Keratinocyte (primary cell): ENCODE measurements at regions not wholly inside any gene's neighbourhood (a gene's known extent, or its start where the extent isn't known, plus 50 kb on each side); places are given as distances from the start of the nearest gene placed in this dataset.

Experiments used
- DNase-seq: peaks from one replicate; pipeline ENCODE4 v3.0.0-alpha.2; 2011; ENCODE audit warnings: low read depth, missing footprints, low spot score
- FAIRE-seq: peaks from 2 replicates; lab custom pipeline; 2011; peaks lifted over from hg19 to GRCh38; lab: Jason Lieb, UNC
- H2AFZ ChIP-seq: 2 replicates; pipeline ENCODE4 v1.6.0; 2012; ENCODE audit warnings: low read length, control low read depth, inconsistent platforms; ENCODE audit not compliant: control insufficient read depth
- H3K27ac ChIP-seq: 2 replicates; pipeline ENCODE4 v1.5.1; 2011; ENCODE audit warnings: low read length; ENCODE audit not compliant: control insufficient read depth, insufficient read depth
- H3K27me3 ChIP-seq: 3 replicates; pipeline ENCODE4 v1.6.0; 2011; ENCODE audit warnings: low read length; ENCODE audit not compliant: control insufficient read depth, insufficient read depth; ENCODE audit errors: extremely low read depth
- H3K36me3 ChIP-seq, 2 experiments: 2 replicates in 1 of 2; 3 replicates in 1 of 2; pipeline ENCODE4 v1.5.1; 2011; ENCODE audit warnings: low read length in 2 of 2, mild to moderate bottlenecking in 1 of 2; ENCODE audit not compliant: control insufficient read depth in 2 of 2, insufficient read depth in 2 of 2; ENCODE audit errors: extremely low read depth in 1 of 2
- H3K4me1 ChIP-seq: 3 replicates; pipeline ENCODE4 v1.5.1; 2011; ENCODE audit warnings: low read length; ENCODE audit not compliant: control insufficient read depth, insufficient read depth; ENCODE audit errors: extremely low read depth
- H3K4me2 ChIP-seq: 3 replicates; pipeline ENCODE4 v1.6.0; 2011; ENCODE audit warnings: low read depth, low read length; ENCODE audit not compliant: control insufficient read depth, insufficient read depth; ENCODE audit errors: extremely low read depth
- H3K4me3 ChIP-seq, 3 experiments: fragments of 200-600 bp in 1 of 3; sonication (generic) in 1 of 3; 2 replicates in 2 of 3; 3 replicates in 1 of 3; pipeline ENCODE4 v1.5.1; 2011 to 2016; ENCODE audit warnings: low read length in 3 of 3, mild to moderate bottlenecking in 3 of 3, control low read depth in 2 of 3, inconsistent platforms in 1 of 3, low read depth in 1 of 3, mixed read lengths in 1 of 3, mixed run types in 1 of 3, moderate library complexity in 1 of 3; ENCODE audit not compliant: control insufficient read depth in 2 of 3, insufficient read depth in 2 of 3; ENCODE audit errors: extremely low read depth in 1 of 3
- H3K79me2 ChIP-seq: 2 replicates; pipeline ENCODE4 v1.6.0; 2012; ENCODE audit warnings: low read length; ENCODE audit not compliant: control insufficient read depth, insufficient read depth
- H3K9ac ChIP-seq: 3 replicates; pipeline ENCODE4 v1.6.0; 2011; ENCODE audit warnings: low read length; ENCODE audit not compliant: control insufficient read depth, insufficient read depth; ENCODE audit errors: extremely low read depth
- H3K9me1 ChIP-seq: 3 replicates; pipeline ENCODE4 v1.6.0; 2011; ENCODE audit warnings: low read length; ENCODE audit not compliant: control insufficient read depth, insufficient read depth; ENCODE audit errors: extremely low read depth
- H3K9me3 ChIP-seq: 2 replicates; pipeline ENCODE4 v1.5.1; 2012; ENCODE audit warnings: low read depth, low read length; ENCODE audit not compliant: control insufficient read depth
- H4K20me1 ChIP-seq: 3 replicates; pipeline ENCODE4 v1.6.0; 2011; ENCODE audit warnings: low read length; ENCODE audit not compliant: control insufficient read depth, insufficient read depth; ENCODE audit errors: extremely low read depth
- EZH2 ChIP-seq: IDR thresholded peaks from one replicate; pipeline ENCODE4 v1.6.1; 2012; ENCODE audit warnings: inconsistent platforms, mild to moderate bottlenecking, low read length, moderate library complexity
- dilution Hi-C: fragments of 300-500 bp; cut with MboI; formaldehyde crosslinking; loops from one replicate; pipeline ENCODE4 v1.7.0; 2020; ENCODE audit warnings: low sequenced_read_pairs; ENCODE audit not compliant: extremely low pct_ligation_motif_present
- TF ChIP-seq, protein P1 (sequence below), 3 experiments: IDR thresholded peaks in 1 of 3; conservative IDR thresholded peaks in 1 of 3; optimal IDR thresholded peaks in 1 of 3; 2 replicates in 2 of 3; 3 replicates in 1 of 3; pipeline versions ENCODE3 to v1.5.1; 2011; ENCODE audit warnings: low read length in 3 of 3, mild to moderate bottlenecking in 3 of 3, moderate library complexity in 2 of 3, control low read depth in 1 of 3, inconsistent platforms in 1 of 3; ENCODE audit not compliant: insufficient read depth in 2 of 3; ENCODE audit errors: extremely low read depth in 1 of 3

DNA sequence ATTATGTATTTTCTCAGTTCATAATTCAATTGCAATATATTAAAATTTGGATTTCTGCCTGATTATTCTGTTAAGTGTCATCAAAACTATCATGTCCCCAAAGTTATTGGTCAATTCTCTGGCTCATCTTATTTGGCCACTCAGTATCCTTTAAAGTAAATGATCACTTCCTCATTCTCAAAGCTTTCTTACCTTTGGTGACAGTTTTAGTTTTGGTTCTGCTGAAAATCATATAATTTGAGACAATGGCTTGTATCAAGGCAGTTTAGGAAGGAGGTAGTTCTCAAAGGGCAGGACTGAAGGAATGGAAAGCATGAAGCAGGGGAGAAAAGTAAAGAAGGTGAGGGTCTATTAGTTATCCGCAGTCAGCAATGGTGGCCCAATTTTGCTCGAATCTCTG lies 1832.1 kb downstream of the ARAP2 start:
- H3K9me1 ChIP-seq: no peaks in the 10 kb centered on the region
- H3K9me3 ChIP-seq: no peaks in the 10 kb centered on the region
- no peak overlapping the region for H2AFZ ChIP-seq
- H4K20me1 ChIP-seq: no peaks in the 10 kb centered on the region
- FAIRE-seq: no peak
- no peak for DNase-seq
- dilution Hi-C loops: no loop called here
- H3K27ac ChIP-seq: no peak overlapping the region
- no peaks in the 10 kb centered on the region for H3K36me3 ChIP-seq
- H3K4me1 ChIP-seq: no peaks in the 10 kb centered on the region
- TF ChIP-seq EZH2: no peak
- TF ChIP-seq, protein P1, sequence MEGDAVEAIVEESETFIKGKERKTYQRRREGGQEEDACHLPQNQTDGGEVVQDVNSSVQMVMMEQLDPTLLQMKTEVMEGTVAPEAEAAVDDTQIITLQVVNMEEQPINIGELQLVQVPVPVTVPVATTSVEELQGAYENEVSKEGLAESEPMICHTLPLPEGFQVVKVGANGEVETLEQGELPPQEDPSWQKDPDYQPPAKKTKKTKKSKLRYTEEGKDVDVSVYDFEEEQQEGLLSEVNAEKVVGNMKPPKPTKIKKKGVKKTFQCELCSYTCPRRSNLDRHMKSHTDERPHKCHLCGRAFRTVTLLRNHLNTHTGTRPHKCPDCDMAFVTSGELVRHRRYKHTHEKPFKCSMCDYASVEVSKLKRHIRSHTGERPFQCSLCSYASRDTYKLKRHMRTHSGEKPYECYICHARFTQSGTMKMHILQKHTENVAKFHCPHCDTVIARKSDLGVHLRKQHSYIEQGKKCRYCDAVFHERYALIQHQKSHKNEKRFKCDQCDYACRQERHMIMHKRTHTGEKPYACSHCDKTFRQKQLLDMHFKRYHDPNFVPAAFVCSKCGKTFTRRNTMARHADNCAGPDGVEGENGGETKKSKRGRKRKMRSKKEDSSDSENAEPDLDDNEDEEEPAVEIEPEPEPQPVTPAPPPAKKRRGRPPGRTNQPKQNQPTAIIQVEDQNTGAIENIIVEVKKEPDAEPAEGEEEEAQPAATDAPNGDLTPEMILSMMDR (optimal IDR thresholded peaks at IDR 0.05 in 1 of 3, IDR thresholded peaks at IDR 0.05 in 1 of 3, conservative IDR thresholded peaks at IDR 0.05 in 1 of 3; ENCODE audit: extremely low read depth in 1 of 3, insufficient read depth in 2 of 3, low read length in 3 of 3): no peak
- H3K9ac ChIP-seq: no peak overlapping the region
- H3K4me2 ChIP-seq: no peak overlapping the region
- no peaks in the 10 kb centered on the region for H3K27me3 ChIP-seq
- no peak overlapping the region for H3K4me3 ChIP-seq
- H3K79me2 ChIP-seq: no peaks in the 10 kb centered on the region

DNA sequence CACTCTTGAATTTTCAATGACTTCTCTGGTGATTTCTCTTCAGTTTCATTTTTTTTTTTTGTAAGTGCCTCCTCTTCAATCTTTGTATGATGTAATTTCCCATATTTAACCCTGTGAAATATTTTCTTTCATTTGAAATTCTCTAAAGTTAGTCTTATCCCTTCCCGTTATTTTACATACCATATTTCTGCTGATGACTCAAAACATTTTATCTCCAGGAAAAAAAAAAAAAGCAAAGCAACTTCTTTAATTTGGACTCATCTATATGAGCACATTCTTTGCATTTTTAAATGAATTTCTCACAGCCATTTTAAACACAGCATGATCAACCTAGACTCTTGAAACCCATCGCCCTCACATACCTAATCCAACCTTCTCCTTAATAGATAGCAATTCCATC lies 1831.4 kb downstream of the ARAP2 start:
- Histone ChIP-seq H2AFZ (no peak overlapping the region), H3K4me2 (no peak overlapping the region), H3K9me3 (no peaks in the 10 kb centered on the region), H4K20me1 (no peaks in the 10 kb centered on the region), H3K36me3 (no peaks in the 10 kb centered on the region), H3K9me1 (no peaks in the 10 kb centered on the region), H3K4me3 (no peak overlapping the region), H3K27me3 (no peaks in the 10 kb centered on the region), H3K27ac (no peak overlapping the region), H3K4me1 (no peaks in the 10 kb centered on the region), H3K9ac (no peak overlapping the region), H3K79me2 (no peaks in the 10 kb centered on the region)
- FAIRE-seq (no peak), DNase-seq (no peak)
- TF ChIP-seq, protein P1 (optimal IDR thresholded peaks at IDR 0.05 in 1 of 3, IDR thresholded peaks at IDR 0.05 in 1 of 3, conservative IDR thresholded peaks at IDR 0.05 in 1 of 3; ENCODE audit: extremely low read depth in 1 of 3, insufficient read depth in 2 of 3, low read length in 3 of 3): no peak
- no peak for TF ChIP-seq EZH2
- dilution Hi-C loops: no loop called here
